CD4-positive, alpha-beta memory T cell (primary cell): ENCODE measurements at regions not wholly inside any gene's neighbourhood (a gene's known extent, or its start where the extent isn't known, plus 50 kb on each side); places are given as distances from the start of the nearest gene placed in this dataset.

ENCODE experiments used
- CTCF ChIA-PET: fragments of 350-600 bp; sonication (Branson Sonifier 250); formaldehyde crosslinking; loops from one replicate; lab custom pipeline; 2021; ENCODE audit warnings: inconsistent platforms; ENCODE audit not compliant: partially characterized antibody; lab: Charles Lee
- POLR2A ChIA-PET: fragments of 350-600 bp; sonication (Branson Sonifier 250); formaldehyde crosslinking; loops from one replicate; lab custom pipeline; 2021; ENCODE audit not compliant: partially characterized antibody; lab: Charles Lee
- DNase-seq, 5 donors: peaks; one replicate each; pipeline versions ENCODE4 v3.0.0 to v3.0.0-alpha.2; 2020 to 2022; ENCODE audit warnings: mixed read lengths in 1 of 5
- H3K27ac ChIP-seq: one replicate; pipeline ENCODE4 v1.7.0; 2013; ENCODE audit warnings: low read depth, low read length
- H3K27me3 ChIP-seq: 2 replicates; pipeline ENCODE4 v1.7.0; 2013; ENCODE audit warnings: mild to moderate bottlenecking, low read length, moderate library complexity; ENCODE audit not compliant: insufficient read depth
- H3K36me3 ChIP-seq: 2 replicates; pipeline ENCODE4 v1.7.0; 2013; ENCODE audit warnings: mild to moderate bottlenecking, low read length, moderate library complexity; ENCODE audit not compliant: insufficient read depth
- H3K4me1 ChIP-seq: 2 replicates; pipeline ENCODE4 v1.7.0; 2013; ENCODE audit warnings: mild to moderate bottlenecking, low read length, moderate library complexity; ENCODE audit not compliant: insufficient read depth
- H3K4me3 ChIP-seq, 2 donors: one replicate each; pipeline ENCODE4 v1.7.0; 2013; ENCODE audit warnings: low read length in 2 of 2, mild to moderate bottlenecking in 1 of 2
- H3K9me3 ChIP-seq, 2 donors: one replicate each; pipeline ENCODE4 v1.7.0; 2013; ENCODE audit warnings: low read length in 2 of 2, control low read depth in 1 of 2; ENCODE audit not compliant: control insufficient read depth in 1 of 2
- H3K27ac Mint-ChIP-seq, 7 donors: one replicate each; pipeline ENCODE4 v1.8.0; 2020 to 2021; ENCODE audit warnings: mixed read lengths in 7 of 7, mild to moderate bottlenecking in 6 of 7, inconsistent platforms in 3 of 7, moderate library complexity in 3 of 7
- H3K27me3 Mint-ChIP-seq, 2 donors: one replicate each; pipeline ENCODE4 v1.8.0; 2020 to 2021; ENCODE audit warnings: mixed read lengths in 2 of 2
- H3K36me3 Mint-ChIP-seq, 2 donors: one replicate each; pipeline ENCODE4 v1.8.0; 2020 to 2021; ENCODE audit warnings: mixed read lengths in 2 of 2, inconsistent platforms in 1 of 2, mild to moderate bottlenecking in 1 of 2
- H3K4me1 Mint-ChIP-seq, 4 donors: one replicate each; pipeline ENCODE4 v1.8.0; 2020 to 2021; ENCODE audit warnings: mixed read lengths in 4 of 4, mild to moderate bottlenecking in 1 of 4
- H3K4me3 Mint-ChIP-seq, 8 donors: one replicate each; pipeline ENCODE4 v1.8.0; 2020 to 2021; ENCODE audit warnings: mixed read lengths in 8 of 8, mild to moderate bottlenecking in 7 of 8, moderate library complexity in 6 of 8, inconsistent platforms in 3 of 8
- H3K9me3 Mint-ChIP-seq, 8 donors: one replicate each; pipeline ENCODE4 v1.8.0; 2020 to 2021; ENCODE audit warnings: mixed read lengths in 8 of 8, mild to moderate bottlenecking in 5 of 8, inconsistent platforms in 3 of 8, moderate library complexity in 1 of 8
- intact Hi-C: fragments of 100-400 bp; cut with micrococcal nuclease; formaldehyde crosslinking; loops from one replicate; pipeline ENCODE4 v1.15.1; 2023

- no peaks in the 10 kb centered on the region for H3K9me3 Mint-ChIP-seq
- peak overlapping the region in 1 of 7 donors; percentile 32 for H3K27ac Mint-ChIP-seq
- H3K4me1 ChIP-seq, result peaks cover 32% of the 10 kb centered on the region
- H3K9me3 ChIP-seq, result no peaks in the 10 kb centered on the region
- H3K36me3 Mint-ChIP-seq, result no peaks in the 10 kb centered on the region
- intact Hi-C loops, result no loop called here
- DNase-seq, result no peak
- no peak overlapping the region for H3K4me3 Mint-ChIP-seq
- no peak overlapping the region for H3K4me3 ChIP-seq
- no peaks in the 10 kb centered on the region for H3K36me3 ChIP-seq
- ChIA-PET CTCF (interaction anchor here (1.3 to 1.4 kb wide), 2 partner anchors 15 to 37 kb away, joined by 3 to 4 read pairs; no protein-coding TSS in a partner anchor), POLR2A (no interaction called here)
- H3K27me3 ChIP-seq, result no peaks in the 10 kb centered on the region
- H3K27ac ChIP-seq, result no peak overlapping the region
- H3K4me1 Mint-ChIP-seq, result peaks cover 35 to 61% (median 43%) of the 10 kb centered on the region in 4 donors
- no peaks in the 10 kb centered on the region for H3K27me3 Mint-ChIP-seq
Measured at GRCh38 chr14:98234208-98234607, 1037.8 kb downstream of the BCL11B start.

- H3K27me3 ChIP-seq, result no peaks in the 10 kb centered on the region
- H3K4me3 ChIP-seq, result no peak overlapping the region
- H3K4me1 ChIP-seq, result peaks cover 11% of the 10 kb centered on the region
- intact Hi-C loops, result no loop called here
- H3K9me3 ChIP-seq, result no peaks in the 10 kb centered on the region
- DNase-seq, result no peak
- H3K36me3 ChIP-seq, result no peaks in the 10 kb centered on the region
- Mint-ChIP-seq H3K9me3 (no peaks in the 10 kb centered on the region), H3K36me3 (no peaks in the 10 kb centered on the region), H3K27ac (no peak overlapping the region), H3K4me3 (no peak overlapping the region), H3K27me3 (no peaks in the 10 kb centered on the region), H3K4me1 (peaks cover 21 to 45% (median 28%) of the 10 kb centered on the region in 4 donors)
- no peak overlapping the region for H3K27ac ChIP-seq
- CTCF ChIA-PET, result no interaction called here
- POLR2A ChIA-PET, result interaction anchor here (1.1 kb wide), 2 partner anchors 9 to 13 kb away, joined by 3 read pairs; no protein-coding TSS in a partner anchor
Measured at GRCh38 chr14:98236314-98236713, 1035.7 kb downstream of the BCL11B start.

GRCh38 chr14:98237939-98238338 is 1034.1 kb downstream of the BCL11B start:
- DNase-seq, result no peak
- peaks cover 21 to 40% (median 25%) of the 10 kb centered on the region in 4 donors for H3K4me1 Mint-ChIP-seq
- peak overlapping the region in 3 of 7 donors; percentile 18 to 69 (median 48) for H3K27ac Mint-ChIP-seq
- ChIA-PET POLR2A (interaction anchor here (1.4 to 2.6 kb wide), 2 partner anchors 11 to 19 kb away, joined by 4 to 11 read pairs; no protein-coding TSS in a partner anchor), CTCF (interaction anchor here (1.2 to 1.5 kb wide), 3 partner anchors 10 to 100 kb away, joined by 3 to 5 read pairs (median 3); no protein-coding TSS in a partner anchor)
- intact Hi-C loops, result no loop called here
- H3K27me3 Mint-ChIP-seq, result no peaks in the 10 kb centered on the region
- H3K9me3 Mint-ChIP-seq, result no peaks in the 10 kb centered on the region
- H3K4me3 ChIP-seq, result no peak overlapping the region
- no peaks in the 10 kb centered on the region for H3K9me3 ChIP-seq
- no peaks in the 10 kb centered on the region for H3K36me3 Mint-ChIP-seq
- H3K36me3 ChIP-seq, result no peaks in the 10 kb centered on the region
- no peak overlapping the region for H3K27ac ChIP-seq
- no peak overlapping the region for H3K4me3 Mint-ChIP-seq
- no peaks in the 10 kb centered on the region for H3K27me3 ChIP-seq
- H3K4me1 ChIP-seq, result peaks cover 7% of the 10 kb centered on the region

- DNase-seq, result no peak
- peak overlapping the region in 1 of 7 donors; percentile 28 for H3K27ac Mint-ChIP-seq
- H3K4me3 Mint-ChIP-seq, result no peak overlapping the region
- no peak overlapping the region for H3K4me3 ChIP-seq
- no peaks in the 10 kb centered on the region for H3K36me3 Mint-ChIP-seq
- H3K9me3 ChIP-seq, result no peaks in the 10 kb centered on the region
- H3K27ac ChIP-seq, result no peak overlapping the region
- no peaks in the 10 kb centered on the region for H3K27me3 Mint-ChIP-seq
- ChIA-PET POLR2A (no interaction called here), CTCF (no interaction called here)
- no peaks in the 10 kb centered on the region for H3K27me3 ChIP-seq
- peaks cover 14 to 31% (median 16%) of the 10 kb centered on the region in 4 donors for H3K4me1 Mint-ChIP-seq
- H3K36me3 ChIP-seq, result no peaks in the 10 kb centered on the region
- peaks cover 7% of the 10 kb centered on the region for H3K4me1 ChIP-seq
- H3K9me3 Mint-ChIP-seq, result no peaks in the 10 kb centered on the region
- intact Hi-C loops, result no loop called here
Measured at GRCh38 chr14:98240376-98240775, 1031.6 kb downstream of the BCL11B start.

GRCh38 chr14:98242903-98243302 is 1029.1 kb downstream of the BCL11B start:
- H3K4me3 ChIP-seq, result no peak overlapping the region
- Mint-ChIP-seq H3K36me3 (no peaks in the 10 kb centered on the region), H3K27ac (peak overlapping the region in 1 of 7 donors; percentile 54), H3K9me3 (no peaks in the 10 kb centered on the region), H3K27me3 (no peaks in the 10 kb centered on the region), H3K4me1 (peaks cover 10 to 26% (median 13%) of the 10 kb centered on the region in 4 donors), H3K4me3 (no peak overlapping the region)
- intact Hi-C loops, result no loop called here
- peaks cover 5% of the 10 kb centered on the region for H3K4me1 ChIP-seq
- ChIA-PET POLR2A (interaction anchor here (1.6 to 2.1 kb wide), 2 partner anchors 54 to 1029 kb away, joined by 3 to 10 read pairs; partner anchors contain the start of gene BCL11B), CTCF (no interaction called here)
- H3K9me3 ChIP-seq, result no peaks in the 10 kb centered on the region
- H3K27ac ChIP-seq, result no peak overlapping the region
- no peaks in the 10 kb centered on the region for H3K36me3 ChIP-seq
- no peak for DNase-seq
- no peaks in the 10 kb centered on the region for H3K27me3 ChIP-seq

- H3K27ac ChIP-seq, result no peak overlapping the region
- Mint-ChIP-seq H3K9me3 (no peaks in the 10 kb centered on the region), H3K4me1 (peaks cover 6 to 22% (median 9%) of the 10 kb centered on the region in 4 donors), H3K27me3 (no peaks in the 10 kb centered on the region), H3K4me3 (no peak overlapping the region), H3K36me3 (no peaks in the 10 kb centered on the region), H3K27ac (peak overlapping the region in 1 of 7 donors; percentile 54)
- no peaks in the 10 kb centered on the region for H3K27me3 ChIP-seq
- peaks cover under 1% of the 10 kb centered on the region for H3K4me1 ChIP-seq
- ChIA-PET POLR2A (interaction anchor here (1.6 to 2.1 kb wide), 2 partner anchors 54 to 1029 kb away, joined by 3 to 10 read pairs; partner anchors contain the start of gene BCL11B), CTCF (interaction anchor here (1.4 kb wide), 1 partner anchor 10 kb away, joined by 5 read pairs; no protein-coding TSS in a partner anchor)
- H3K4me3 ChIP-seq, result no peak overlapping the region
- intact Hi-C loops, result no loop called here
- DNase-seq, result no peak
- no peaks in the 10 kb centered on the region for H3K9me3 ChIP-seq
- no peaks in the 10 kb centered on the region for H3K36me3 ChIP-seq
Measured at GRCh38 chr14:98243332-98243731, 1028.7 kb downstream of the BCL11B start.

- intact Hi-C loops, result no loop called here
- H3K27me3 Mint-ChIP-seq, result no peaks in the 10 kb centered on the region
- Histone ChIP-seq H3K27ac (no peak overlapping the region), H3K27me3 (no peaks in the 10 kb centered on the region), H3K9me3 (no peaks in the 10 kb centered on the region), H3K4me1 (no peaks in the 10 kb centered on the region), H3K4me3 (no peak overlapping the region), H3K36me3 (no peaks in the 10 kb centered on the region)
- no peaks in the 10 kb centered on the region for H3K36me3 Mint-ChIP-seq
- CTCF ChIA-PET, result interaction anchor here (0.8 to 1.4 kb wide), 2 partner anchors 9 to 19 kb away, joined by 3 to 5 read pairs; no protein-coding TSS in a partner anchor
- peak overlapping the region in 3 of 7 donors; percentile 10 to 66 (median 47) for H3K27ac Mint-ChIP-seq
- DNase-seq, result no peak
- H3K9me3 Mint-ChIP-seq, result no peaks in the 10 kb centered on the region
- H3K4me1 Mint-ChIP-seq, result peaks cover 0 to 13% (median 2%) of the 10 kb centered on the region in 4 donors
- H3K4me3 Mint-ChIP-seq, result no peak overlapping the region
- POLR2A ChIA-PET, result interaction anchor here (0.6 to 2.1 kb wide), 6 partner anchors 12 to 1028 kb away, joined by 3 to 10 read pairs (median 3); partner anchors contain the start of gene BCL11B
Measured at GRCh38 chr14:98244162-98244948, 1027.6 kb downstream of the BCL11B start.
